AG04449 (cell line): ENCODE measurements at regions not wholly inside any gene's neighbourhood (a gene's known extent, or its start where the extent isn't known, plus 50 kb on each side); places are given as distances from the start of the nearest gene placed in this dataset.

Experiments
- CTCF ChIA-PET: fragments of 350-600 bp; formaldehyde crosslinking; extraction: SDS; loops from one replicate; lab custom pipeline; 2021; ENCODE audit warnings: antibody characterized with exemption; lab: Yijun Ruan, JAX
- POLR2A ChIA-PET: fragments of 400-600, 350-600 bp; formaldehyde crosslinking; extraction: SDS; loops from one replicate; lab custom pipeline; 2020; ENCODE audit warnings: antibody characterized with exemption, inconsistent platforms; lab: Yijun Ruan, JAX
- DNase-seq: peaks from one replicate; pipeline ENCODE4 v3.0.0-alpha.2; 2010; ENCODE audit warnings: low read depth, low spot score
- H3K4me3 ChIP-seq: 2 replicates; pipeline ENCODE4 v1.5.1; 2011; ENCODE audit warnings: low read depth, mild to moderate bottlenecking, control low read depth, low read length
- CTCF ChIP-seq: IDR thresholded peaks from one replicate; pipeline ENCODE4 v1.5.1; 2011; ENCODE audit warnings: mild to moderate bottlenecking, moderate library complexity, low read length, control low read depth, inconsistent platforms; ENCODE audit not compliant: insufficient read depth; ENCODE audit errors: missing control alignments

- DNase-seq, result peak; percentile 55
- no peak overlapping the region for H3K4me3 ChIP-seq
- no peak for TF ChIP-seq CTCF
- ChIA-PET POLR2A (interaction anchor here (1.3 kb wide), 1 partner anchor 58 kb away, joined by 3 read pairs; no protein-coding TSS in a partner anchor), CTCF (interaction anchor here (1.2 kb wide), 1 partner anchor 56 kb away, joined by 5 read pairs; no protein-coding TSS in a partner anchor)
Measured at GRCh38 chr11:62025487-62026105, 58.2 kb upstream of the FTH1 start.

GRCh38 chr11:62024936-62025486 lies 57.6 kb upstream of the FTH1 start:
- no peak for DNase-seq
- TF ChIP-seq CTCF, result no peak
- CTCF ChIA-PET, result interaction anchor here (1.2 kb wide), 1 partner anchor 57 kb away, joined by 5 read pairs; no protein-coding TSS in a partner anchor
- POLR2A ChIA-PET, result no interaction called here
- H3K4me3 ChIP-seq, result no peak overlapping the region

GRCh38 chr11:62022211-62022610 lies 54.8 kb upstream of the FTH1 start:
- ChIA-PET POLR2A (no interaction called here), CTCF (interaction anchor here (1.7 kb wide), 1 partner anchor 60 kb away, joined by 8 read pairs; no protein-coding TSS in a partner anchor)
- no peak overlapping the region for H3K4me3 ChIP-seq
- DNase-seq, result no peak
- no peak for TF ChIP-seq CTCF

- no peak for DNase-seq
- no peak for TF ChIP-seq CTCF
- ChIA-PET POLR2A (no interaction called here), CTCF (no interaction called here)
- no peak overlapping the region for H3K4me3 ChIP-seq
Measured at GRCh38 chr11:62020661-62021060, 53.2 kb upstream of the FTH1 start.

- no peak for DNase-seq
- no peak overlapping the region for H3K4me3 ChIP-seq
- no peak for TF ChIP-seq CTCF
- ChIA-PET POLR2A (no interaction called here), CTCF (no interaction called here)
Measured at GRCh38 chr11:62018981-62019664, 51.7 kb upstream of the FTH1 start.

- ChIA-PET CTCF (interaction anchor here (1.1 to 1.4 kb wide), 2 partner anchors 64 to 70 kb away, joined by 3 to 6 read pairs; no protein-coding TSS in a partner anchor), POLR2A (no interaction called here)
- TF ChIP-seq CTCF, result no peak
- no peak for DNase-seq
- no peak overlapping the region for H3K4me3 ChIP-seq
Measured at GRCh38 chr11:62017878-62018655, 50.6 kb upstream of the FTH1 start.
